Nephron (organoid): ENCODE measurements at regions not wholly inside any gene's neighbourhood (a gene's known extent, or its start where the extent isn't known, plus 50 kb on each side); places are given as distances from the start of the nearest gene placed in this dataset.

ENCODE experiments used
- H3K27ac Mint-ChIP-seq, 3 experiments: 2 replicates each; pipeline ENCODE4 v1.8.0; 2020; ENCODE audit warnings: mixed read lengths in 3 of 3, mild to moderate bottlenecking in 2 of 3, moderate library complexity in 1 of 3
- H3K27me3 Mint-ChIP-seq: 2 replicates; pipeline ENCODE4 v1.8.0; 2021; ENCODE audit warnings: low read depth, mild to moderate bottlenecking, moderate library complexity, mixed read lengths
- H3K36me3 Mint-ChIP-seq: 2 replicates; pipeline ENCODE4 v1.8.0; 2020; ENCODE audit warnings: low read depth, mixed read lengths
- H3K4me1 Mint-ChIP-seq: 2 replicates; pipeline ENCODE4 v1.8.0; 2020; ENCODE audit warnings: mixed read lengths
- H3K4me3 Mint-ChIP-seq, 3 experiments: 2 replicates each; pipeline ENCODE4 v1.8.0; 2020; ENCODE audit warnings: mild to moderate bottlenecking in 3 of 3, mixed read lengths in 3 of 3, moderate library complexity in 2 of 3
- H3K9me3 Mint-ChIP-seq: 2 replicates; pipeline ENCODE4 v1.8.0; 2020; ENCODE audit warnings: mixed read lengths
- CTCF ChIP-seq, 3 experiments: fragments of 200-600 bp; sonication (generic); IDR thresholded peaks; one replicate each; pipeline ENCODE4 v1.5.0; 2021; ENCODE audit warnings: antibody characterized with exemption in 3 of 3; ENCODE audit not compliant: unreplicated experiment in 3 of 3

- H3K4me1 Mint-ChIP-seq, result no peaks in the 10 kb centered on the region
- H3K27ac Mint-ChIP-seq, result no peak overlapping the region
- TF ChIP-seq CTCF (IDR thresholded peaks at IDR 0.05; ENCODE audit: unreplicated experiment in 3 of 3), result no peak
- no peaks in the 10 kb centered on the region for H3K36me3 Mint-ChIP-seq
- no peak overlapping the region for H3K4me3 Mint-ChIP-seq
- H3K9me3 Mint-ChIP-seq, result no peaks in the 10 kb centered on the region
- no peaks in the 10 kb centered on the region for H3K27me3 Mint-ChIP-seq
These were observed 823.2 kb upstream of the SALL3 start for GRCh38 chr18:78156466-78156865.

- H3K36me3 Mint-ChIP-seq, result no peaks in the 10 kb centered on the region
- H3K4me3 Mint-ChIP-seq, result no peak overlapping the region
- H3K4me1 Mint-ChIP-seq, result no peaks in the 10 kb centered on the region
- H3K27ac Mint-ChIP-seq, result no peak overlapping the region
- no peaks in the 10 kb centered on the region for H3K9me3 Mint-ChIP-seq
- no peaks in the 10 kb centered on the region for H3K27me3 Mint-ChIP-seq
- no peak for TF ChIP-seq CTCF (IDR thresholded peaks at IDR 0.05; ENCODE audit: unreplicated experiment in 3 of 3)
These were observed 820.7 kb upstream of the SALL3 start for GRCh38 chr18:78158943-78159342.

- Mint-ChIP-seq H3K27ac (no peak overlapping the region), H3K36me3 (no peaks in the 10 kb centered on the region), H3K9me3 (no peaks in the 10 kb centered on the region), H3K4me1 (no peaks in the 10 kb centered on the region), H3K4me3 (no peak overlapping the region), H3K27me3 (no peaks in the 10 kb centered on the region)
- no peak for TF ChIP-seq CTCF (IDR thresholded peaks at IDR 0.05; ENCODE audit: unreplicated experiment in 3 of 3)
These were observed 820.2 kb upstream of the SALL3 start for GRCh38 chr18:78159397-78159796.

GRCh38 chr18:78160961-78161656 is 818.5 kb upstream of the SALL3 start:
- Mint-ChIP-seq H3K9me3 (no peaks in the 10 kb centered on the region), H3K36me3 (no peaks in the 10 kb centered on the region), H3K27ac (no peak overlapping the region), H3K4me3 (no peak overlapping the region), H3K4me1 (no peaks in the 10 kb centered on the region), H3K27me3 (no peaks in the 10 kb centered on the region)
- TF ChIP-seq CTCF (IDR thresholded peaks at IDR 0.05; ENCODE audit: unreplicated experiment in 3 of 3), result no peak

- Mint-ChIP-seq H3K4me1 (no peaks in the 10 kb centered on the region), H3K4me3 (no peak overlapping the region), H3K27ac (no peak overlapping the region), H3K36me3 (no peaks in the 10 kb centered on the region), H3K27me3 (peaks cover 2% of the 10 kb centered on the region), H3K9me3 (no peaks in the 10 kb centered on the region)
- no peak for TF ChIP-seq CTCF (IDR thresholded peaks at IDR 0.05; ENCODE audit: unreplicated experiment in 3 of 3)
These were observed 814.1 kb upstream of the SALL3 start for GRCh38 chr18:78165525-78165924.

- Mint-ChIP-seq H3K4me3 (no peak overlapping the region), H3K9me3 (no peaks in the 10 kb centered on the region), H3K36me3 (no peaks in the 10 kb centered on the region), H3K27ac (no peak overlapping the region), H3K4me1 (no peaks in the 10 kb centered on the region), H3K27me3 (peaks cover 3% of the 10 kb centered on the region)
- no peak for TF ChIP-seq CTCF (IDR thresholded peaks at IDR 0.05; ENCODE audit: unreplicated experiment in 3 of 3)
These were observed 811.1 kb upstream of the SALL3 start for GRCh38 chr18:78168526-78168925.
